HL-60 (cell line): ENCODE measurements at regions not wholly inside any gene's neighbourhood (a gene's known extent, or its start where the extent isn't known, plus 50 kb on each side); places are given as distances from the start of the nearest gene placed in this dataset.

ENCODE experiments used
- DNase-seq, 2 experiments: peaks; one replicate each; pipeline ENCODE4 v3.0.0-alpha.2; 2010 to 2020; ENCODE audit warnings: low read depth in 1 of 2, low spot score in 1 of 2
- H3K27ac ChIP-seq: fragments of 250-450 bp; sonication (Bioruptor Pico); replicated peaks from 2 replicates; pipeline ENCODE4 v1.5.1; 2020; ENCODE audit warnings: mild to moderate bottlenecking, moderate library complexity
- H3K27me3 ChIP-seq: fragments of 250-450 bp; sonication (Bioruptor Pico); 2 replicates; pipeline ENCODE4 v1.5.1; 2021; ENCODE audit warnings: mild to moderate bottlenecking, moderate library complexity; ENCODE audit not compliant: insufficient read depth, poor library complexity, severe bottlenecking
- H3K4me3 ChIP-seq: replicated peaks from 2 replicates; pipeline ENCODE4 v1.5.1; 2011; ENCODE audit warnings: mild to moderate bottlenecking, control low read depth, low read length; ENCODE audit not compliant: insufficient read depth
- CTCF ChIP-seq: IDR thresholded peaks from one replicate; pipeline ENCODE4 v1.5.1; 2011; ENCODE audit warnings: low read length, control low read depth, inconsistent platforms; ENCODE audit not compliant: insufficient read depth
- GABPA ChIP-seq: IDR thresholded peaks from 2 replicates; pipeline ENCODE4 v1.6.1; 2012; ENCODE audit warnings: low read depth
- POLR2AphosphoS5 ChIP-seq: IDR thresholded peaks from 2 replicates; pipeline ENCODE4 v1.6.1; 2012; ENCODE audit warnings: low read depth
- REST ChIP-seq: IDR thresholded peaks from 2 replicates; pipeline ENCODE4 v1.6.1; 2012; ENCODE audit warnings: low read depth; ENCODE audit not compliant: insufficient replicate concordance
- SPI1 ChIP-seq: IDR thresholded peaks from 2 replicates; pipeline ENCODE4 v1.6.1; 2012; ENCODE audit warnings: low read depth, mild to moderate bottlenecking, borderline replicate concordance

- H3K27me3 ChIP-seq: no peaks in the 10 kb centered on the region
- TF ChIP-seq POLR2AphosphoS5: no peak
- TF ChIP-seq GABPA: no peak
- TF ChIP-seq REST: no peak
- TF ChIP-seq SPI1: no peak
- no peak for TF ChIP-seq CTCF
- H3K4me3 ChIP-seq: no peak overlapping the region
- no peak overlapping the region for H3K27ac ChIP-seq
- no peak for DNase-seq
These were observed 56.6 kb upstream of the MAGED1 start for GRCh38 chrX:51836823-51837222.

GRCh38 chrX:51837451-51837850, 56.0 kb upstream of the MAGED1 start:
- H3K4me3 ChIP-seq: no peak overlapping the region
- H3K27ac ChIP-seq: no peak overlapping the region

GRCh38 chrX:51837921-51838320, 55.5 kb upstream of the MAGED1 start:
- no peak overlapping the region for H3K4me3 ChIP-seq
- TF ChIP-seq REST (no peak), SPI1 (no peak), CTCF (no peak), GABPA (no peak), POLR2AphosphoS5 (no peak)
- no peaks in the 10 kb centered on the region for H3K27me3 ChIP-seq
- DNase-seq: no peak
- no peak overlapping the region for H3K27ac ChIP-seq

More at GRCh38 chrX:51837451-51837850, 56.0 kb upstream of the MAGED1 start:
- TF ChIP-seq CTCF (no peak), SPI1 (no peak), POLR2AphosphoS5 (no peak), GABPA (no peak), REST (no peak)
- DNase-seq: no peak
- no peaks in the 10 kb centered on the region for H3K27me3 ChIP-seq
